Fibroblast of skin of left quadriceps (primary cell): ENCODE measurements at regions not wholly inside any gene's neighbourhood (a gene's known extent, or its start where the extent isn't known, plus 50 kb on each side); places are given as distances from the start of the nearest gene placed in this dataset.
"Not testable (repeated sequence)": the region's sequence is repeated elsewhere in the genome, so short reads cannot be mapped to it uniquely, and the experiment has no call there.

ENCODE experiments used
- DNase-seq, 2 experiments: peaks; one replicate each; pipeline ENCODE4 v3.0.0-alpha.2; 2013; ENCODE audit warnings: low read depth in 2 of 2

GRCh38 chr13:71303144-71303543 is 563.9 kb downstream of the DACH1 start:
- no peak for DNase-seq

GRCh38 chr13:71300602-71301001 is 566.4 kb downstream of the DACH1 start:
- no peak for DNase-seq

DNA sequence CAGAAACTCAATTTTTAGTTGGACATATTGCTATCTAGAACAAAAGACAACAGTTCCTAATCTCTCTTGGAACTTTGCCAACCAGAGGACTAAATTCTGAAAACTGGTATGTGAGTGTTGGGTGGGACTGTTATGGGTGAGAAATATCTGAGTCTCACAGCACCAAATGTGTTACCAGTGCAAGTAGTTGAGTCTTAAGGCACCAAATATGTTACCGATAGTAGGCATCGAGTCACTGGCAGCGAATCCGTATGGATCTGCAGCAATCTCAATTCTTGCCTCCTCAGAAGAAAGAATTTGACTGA is 575.2 kb downstream of the DACH1 start:
- DNase-seq: no peak

- DNase-seq: no peak
Measured at GRCh38 chr13:71290963-71291841, 575.8 kb downstream of the DACH1 start.

DNA sequence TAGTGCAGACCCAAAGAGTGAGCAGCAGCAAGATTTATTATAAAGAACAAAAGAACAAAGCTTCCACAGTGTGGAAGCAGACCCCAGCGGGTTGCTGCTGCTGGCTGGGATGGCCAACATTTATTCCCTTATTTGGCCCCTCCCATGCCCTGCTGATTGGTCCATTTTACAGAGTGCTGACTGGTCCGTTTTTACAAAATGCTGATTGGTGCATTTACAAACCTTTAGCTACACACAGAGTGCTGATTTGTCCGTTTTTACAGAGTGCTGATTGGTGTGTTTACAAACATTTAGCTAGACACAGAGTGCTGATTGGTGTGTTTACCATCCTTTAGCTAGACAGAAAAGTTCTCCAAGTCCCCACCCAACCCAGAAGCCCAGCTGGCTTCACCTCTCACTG is 577.0 kb downstream of the DACH1 start:
- DNase-seq: not testable (repeated sequence)

DNA sequence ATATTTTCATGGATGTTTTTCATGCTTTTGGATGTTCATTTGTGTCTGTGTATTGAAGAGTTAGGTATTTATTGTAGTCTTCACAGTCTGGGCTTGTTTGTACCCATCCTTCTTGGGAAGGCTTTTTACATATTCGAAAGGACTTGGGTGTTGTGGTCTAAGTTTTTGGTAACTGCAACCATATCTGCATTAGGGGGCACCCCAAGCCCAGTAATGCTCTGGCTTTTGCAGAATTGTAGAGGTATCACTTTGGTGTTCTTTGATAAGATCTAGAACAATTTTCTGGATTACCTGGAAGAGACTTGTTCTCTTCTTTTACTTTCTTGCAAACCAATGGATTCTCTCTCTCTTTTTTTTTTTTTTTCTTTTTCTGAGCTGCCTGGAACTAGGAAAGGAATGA is 581.3 kb downstream of the DACH1 start:
- DNase-seq: no peak

DNA sequence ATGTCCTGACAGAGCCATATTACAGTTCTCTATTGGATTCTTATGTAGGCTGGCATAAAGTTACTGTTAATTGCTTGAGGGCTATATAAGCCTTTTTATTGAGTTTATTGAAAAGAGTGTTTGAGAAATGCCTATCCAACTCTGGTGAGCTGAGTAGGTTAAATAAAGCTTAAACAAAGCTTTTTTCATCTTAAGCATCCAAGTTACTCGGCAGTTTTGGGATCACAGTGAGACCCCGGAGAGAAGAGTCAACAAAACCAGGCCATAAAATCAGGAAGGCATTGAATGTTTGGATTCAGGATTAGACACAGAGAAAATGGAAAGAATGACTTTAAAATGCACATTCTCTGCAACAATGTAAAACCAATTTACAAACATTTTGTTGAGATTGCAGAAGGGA is 588.5 kb downstream of the DACH1 start:
- DNase-seq: no peak

DNA sequence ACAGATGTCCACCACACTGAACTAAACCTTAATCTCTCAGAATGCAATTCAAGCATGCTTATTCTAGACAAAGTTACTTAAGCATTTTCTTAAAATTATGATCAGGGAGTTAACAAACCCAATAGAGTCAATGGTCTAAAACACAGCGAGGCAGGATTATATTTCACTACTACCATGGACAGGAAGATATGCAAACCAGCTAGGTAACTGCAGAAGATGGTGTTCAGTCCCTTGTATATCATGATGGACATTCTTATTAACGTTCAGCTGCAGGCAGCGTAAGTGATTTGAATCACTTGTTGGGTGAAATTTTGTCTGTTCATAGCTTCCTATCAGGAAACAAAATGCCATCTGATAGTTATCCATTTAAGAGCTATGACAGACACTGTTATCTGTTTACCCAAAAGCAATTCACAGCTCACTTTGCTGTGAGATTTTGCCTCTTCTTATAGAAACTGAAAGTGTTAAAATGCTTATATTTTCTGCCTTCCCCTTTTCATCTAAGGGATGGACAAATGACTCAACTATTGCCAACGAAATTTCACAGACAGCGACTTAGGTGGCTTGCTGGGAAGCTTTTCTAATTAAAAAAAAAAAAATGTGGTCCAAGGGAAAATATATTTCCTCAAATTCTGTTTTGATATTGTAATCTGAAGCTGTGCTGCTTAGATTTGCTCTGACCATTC is 591.9 kb downstream of the DACH1 start:
- DNase-seq: no peak

DNA sequence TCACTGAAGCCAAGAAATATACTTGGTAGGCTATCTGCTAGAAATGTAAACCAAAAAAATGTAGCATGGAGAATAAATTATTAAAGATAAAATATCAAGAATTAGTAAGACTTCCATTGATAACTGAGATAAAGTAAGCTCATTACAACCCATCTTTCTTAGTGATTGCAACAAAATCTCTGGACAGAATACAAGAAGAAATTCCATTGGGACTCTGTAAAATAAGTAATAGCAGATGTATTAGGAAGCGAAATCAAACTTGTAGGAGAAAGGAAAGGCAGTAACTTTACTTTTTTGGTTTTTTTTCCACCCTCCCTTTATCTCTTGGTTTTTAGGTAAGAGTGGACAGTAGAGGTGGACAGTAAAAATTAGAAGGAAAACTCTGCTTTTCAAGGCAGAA is 605.7 kb downstream of the DACH1 start:
- no peak for DNase-seq

- no peak for DNase-seq
Measured at GRCh38 chr13:71260246-71260645, 606.8 kb downstream of the DACH1 start.

DNA sequence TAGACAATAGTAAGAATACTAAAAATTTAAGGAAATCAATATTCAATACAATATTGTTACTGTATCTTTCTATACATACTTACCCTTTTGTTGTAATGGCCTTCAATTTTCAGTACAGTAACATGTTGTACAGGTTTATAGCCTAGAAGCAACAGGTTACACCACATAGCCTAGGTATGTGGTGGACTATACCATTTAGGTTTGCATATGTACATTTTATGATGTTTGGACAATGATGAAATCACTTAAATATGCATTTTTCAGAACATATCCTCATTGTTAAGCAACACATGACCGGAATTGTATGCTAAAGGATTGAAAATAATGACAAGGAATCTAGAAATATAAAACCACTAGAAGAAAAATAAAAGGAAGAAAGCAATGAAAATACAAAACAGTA is 611.4 kb downstream of the DACH1 start:
- no peak for DNase-seq

- no peak for DNase-seq
Measured at GRCh38 chr13:71254384-71254783, 612.6 kb downstream of the DACH1 start.

DNA sequence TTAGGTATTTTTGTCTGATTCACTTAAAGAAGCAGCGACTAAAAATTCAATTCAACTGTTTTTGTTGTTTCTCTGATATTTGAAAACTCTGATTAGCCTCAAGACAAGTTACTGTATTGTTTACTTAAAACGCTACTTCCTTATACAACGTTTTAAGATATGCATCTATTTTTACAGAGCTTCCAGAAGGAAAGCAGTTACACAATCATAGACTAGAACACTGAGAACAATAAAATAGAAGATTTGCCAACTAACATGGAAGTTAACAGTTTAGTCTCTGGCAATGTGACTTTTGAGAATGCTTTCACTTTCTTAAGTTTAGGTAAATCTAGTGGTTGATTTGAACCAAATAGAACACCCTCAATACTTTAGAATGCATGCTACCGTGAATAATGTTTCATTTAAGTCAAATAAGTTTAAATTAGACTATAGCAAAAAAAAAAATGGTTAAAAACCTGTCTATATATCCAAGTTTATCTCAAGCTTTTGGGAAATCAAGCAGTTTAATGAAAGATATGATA is 614.8 kb downstream of the DACH1 start:
- DNase-seq: no peak

- DNase-seq: no peak
Measured at GRCh38 chr13:71251292-71251951, 615.6 kb downstream of the DACH1 start.

DNA sequence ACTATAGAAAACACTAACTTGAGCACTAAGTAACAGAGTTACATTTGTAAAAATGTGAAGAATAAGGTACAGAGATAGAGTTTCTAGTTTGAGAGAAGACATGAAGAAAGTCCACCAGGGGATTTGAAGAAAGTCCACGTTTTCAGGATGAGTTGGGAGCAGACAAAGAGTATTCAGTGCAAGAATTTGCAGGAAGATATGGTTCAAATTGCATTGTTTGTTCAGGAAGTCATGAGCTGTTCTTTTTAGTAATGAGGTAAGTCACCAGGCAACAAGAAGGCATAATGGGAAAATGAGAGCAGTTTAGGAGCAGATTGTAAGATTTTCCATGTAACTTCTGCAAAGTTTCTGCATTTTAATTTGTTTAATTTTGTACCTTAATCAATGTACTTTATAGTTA is 618.0 kb downstream of the DACH1 start:
- no peak for DNase-seq

GRCh38 chr13:71244161-71244560 is 622.8 kb downstream of the DACH1 start:
- no peak for DNase-seq

- DNase-seq: peak in 1 of 2 experiments; percentile 0
Measured at GRCh38 chr13:71242201-71242600, 624.8 kb downstream of the DACH1 start.

- no peak for DNase-seq
Measured at GRCh38 chr13:71240911-71241310, 626.1 kb downstream of the DACH1 start.

DNA sequence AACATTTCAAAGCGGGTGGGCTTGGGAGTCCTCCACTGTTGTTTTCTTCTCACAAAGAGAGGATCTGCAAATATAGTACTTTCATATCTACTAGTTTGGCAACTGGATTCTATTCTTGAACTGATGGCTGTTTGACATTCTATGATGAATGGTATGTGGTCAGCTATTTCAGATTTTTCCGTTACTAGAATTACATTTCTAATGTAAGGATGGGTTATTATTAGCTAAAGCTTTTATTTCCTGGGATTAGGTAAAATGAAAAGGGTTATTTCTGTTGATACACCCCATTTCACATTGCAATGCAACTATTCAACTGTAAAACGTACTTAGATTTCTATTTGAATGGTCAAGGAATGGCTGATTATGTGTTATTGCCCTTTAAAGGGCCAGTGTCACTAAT is 629.7 kb downstream of the DACH1 start:
- DNase-seq: no peak

- DNase-seq: no peak
Measured at GRCh38 chr13:71219698-71220415, 647.1 kb downstream of the DACH1 start.

DNA sequence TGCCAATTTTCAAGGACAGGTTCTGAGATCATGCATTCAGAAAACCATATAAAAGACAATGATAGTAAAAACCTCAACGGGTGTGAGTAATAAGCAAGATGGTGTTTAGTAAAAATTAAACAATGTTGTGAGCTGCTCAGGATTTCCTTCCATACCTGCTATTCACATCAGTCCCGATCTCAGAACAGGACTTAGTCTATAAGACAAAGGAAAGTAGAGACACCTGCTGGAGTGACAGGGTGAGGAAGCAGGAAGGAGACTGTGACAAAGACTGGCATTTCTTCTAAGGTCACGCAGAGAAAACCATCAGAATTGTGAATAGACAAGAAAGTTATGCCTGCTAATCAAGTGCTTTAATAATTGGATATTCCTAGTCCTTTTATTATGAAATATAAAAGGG is 648.0 kb downstream of the DACH1 start:
- no peak for DNase-seq

- no peak for DNase-seq
Measured at GRCh38 chr13:71217827-71218226, 649.2 kb downstream of the DACH1 start.
